Endothelial cell of umbilical vein (primary cell): ENCODE measurements at regions not wholly inside any gene's neighbourhood (a gene's known extent, or its start where the extent isn't known, plus 50 kb on each side); places are given as distances from the start of the nearest gene placed in this dataset.

ENCODE experiments used
- BruUV-seq: library from RNA; stranded (reverse); fragments of 400-500 nt; replicated peaks from 2 replicates; lab custom pipeline; 2021; lab: Mats Ljungman, UMichigan
- CTCF ChIA-PET: fragments of 300-600, 350-600 bp; sonication (Branson Sonifier 250); formaldehyde crosslinking; loops from one replicate; lab custom pipeline; 2021; ENCODE audit warnings: antibody characterized with exemption, inconsistent platforms; lab: Charles Lee
- POLR2A ChIA-PET: fragments of 300-600, 350-600 bp; sonication (Branson Sonifier 250); formaldehyde crosslinking; loops from one replicate; lab custom pipeline; 2021; ENCODE audit warnings: antibody characterized with exemption, inconsistent platforms; lab: Charles Lee
- DNase-seq: peaks from one replicate; pipeline ENCODE4 v3.0.0-alpha.2; 2011; ENCODE audit warnings: low read depth, low spot score
- FAIRE-seq: peaks from 2 replicates; lab custom pipeline; 2011; peaks lifted over from hg19 to GRCh38; lab: Jason Lieb, UNC
- H2AFZ ChIP-seq: 2 replicates; pipeline ENCODE4 v1.6.0; 2012; ENCODE audit warnings: low read depth, low read length, control low read depth, inconsistent platforms
- H3K27ac ChIP-seq: 2 replicates; pipeline ENCODE4 v1.5.1; 2011; ENCODE audit warnings: low read depth, mild to moderate bottlenecking, control low read depth, low read length, moderate library complexity; ENCODE audit not compliant: insufficient read depth
- H3K27me3 ChIP-seq, 2 experiments: 2 replicates each; pipeline versions ENCODE4 v1.6.0 to v1.6.1; 2011; ENCODE audit warnings: low read length in 2 of 2, mixed read lengths in 1 of 2; ENCODE audit not compliant: control insufficient read depth in 2 of 2, insufficient read depth in 2 of 2
- H3K36me3 ChIP-seq, 2 experiments: 2 replicates in 1 of 2; 3 replicates in 1 of 2; pipeline ENCODE4 v1.5.1; 2011; ENCODE audit warnings: low read length in 2 of 2, mild to moderate bottlenecking in 1 of 2, moderate library complexity in 1 of 2; ENCODE audit not compliant: control insufficient read depth in 2 of 2, insufficient read depth in 2 of 2; ENCODE audit errors: extremely low read depth in 1 of 2
- H3K4me1 ChIP-seq: 3 replicates; pipeline ENCODE4 v1.5.1; 2011; ENCODE audit warnings: mild to moderate bottlenecking, low read length; ENCODE audit not compliant: control insufficient read depth, insufficient read depth; ENCODE audit errors: extremely low read depth
- H3K4me2 ChIP-seq: 2 replicates; pipeline ENCODE4 v1.6.1; 2011; ENCODE audit warnings: low read length, control low read depth, mixed read lengths; ENCODE audit not compliant: insufficient read depth
- H3K4me3 ChIP-seq, 3 experiments: fragments of 200-600 bp in 1 of 3; sonication (generic), shearing (Covaris generic) in 1 of 3; replicated peaks in 1 of 3; 2 replicates each; pipeline ENCODE4 v1.5.1; 2011 to 2016; ENCODE audit warnings: control low read depth in 3 of 3, low read length in 3 of 3, mild to moderate bottlenecking in 2 of 3, inconsistent platforms in 1 of 3, low read depth in 1 of 3, moderate library complexity in 1 of 3; ENCODE audit not compliant: insufficient read depth in 1 of 3
- H3K79me2 ChIP-seq: 2 replicates; pipeline ENCODE4 v1.6.0; 2012; ENCODE audit warnings: low read length, inconsistent platforms; ENCODE audit not compliant: control insufficient read depth, insufficient read depth
- H3K9ac ChIP-seq: replicated peaks from 2 replicates; pipeline ENCODE3; 2011; ENCODE audit warnings: low read length, control low read depth; ENCODE audit not compliant: insufficient read depth; ENCODE audit errors: extremely low read depth
- H3K9me1 ChIP-seq: replicated peaks from 3 replicates; pipeline ENCODE4 v1.6.0; 2011; ENCODE audit warnings: mild to moderate bottlenecking, low read length; ENCODE audit not compliant: control insufficient read depth, insufficient read depth; ENCODE audit errors: extremely low read depth
- H3K9me3 ChIP-seq: replicated peaks from 2 replicates; pipeline ENCODE4 v1.5.1; 2012; ENCODE audit warnings: low read length, inconsistent platforms; ENCODE audit not compliant: control insufficient read depth, insufficient read depth
- H4K20me1 ChIP-seq: replicated peaks from 2 replicates; pipeline ENCODE3; 2011; ENCODE audit warnings: mild to moderate bottlenecking, low read length; ENCODE audit not compliant: control insufficient read depth, insufficient read depth; ENCODE audit errors: extremely low read depth
- CTCF ChIP-seq, 2 donors: IDR thresholded peaks; 1 replicate in 1 of 2; 2 replicates in 1 of 2; pipeline ENCODE4 v1.5.1; 2011; ENCODE audit warnings: low read length in 2 of 2, mild to moderate bottlenecking in 2 of 2, moderate library complexity in 2 of 2, control low read depth in 1 of 2, inconsistent platforms in 1 of 2, low read depth in 1 of 2; ENCODE audit not compliant: insufficient read depth in 1 of 2; ENCODE audit errors: extremely low read depth in 1 of 2
- EZH2 ChIP-seq: IDR thresholded peaks from 2 replicates; pipeline ENCODE4 v1.6.1; 2012; ENCODE audit warnings: borderline replicate concordance, low read depth, mild to moderate bottlenecking, moderate library complexity, low read length, inconsistent platforms; ENCODE audit not compliant: severe bottlenecking
- FOS ChIP-seq: IDR thresholded peaks from 2 replicates; pipeline ENCODE4 v1.6.1; 2011; ENCODE audit warnings: mild to moderate bottlenecking, low read length, moderate library complexity, borderline replicate concordance; ENCODE audit not compliant: insufficient read depth
- GATA2 ChIP-seq: IDR thresholded peaks from 2 replicates; pipeline ENCODE4 v1.7.0; 2011; ENCODE audit warnings: low read depth, mild to moderate bottlenecking, moderate library complexity, mixed read lengths, low read length; ENCODE audit not compliant: insufficient read length, insufficient read depth
- JUN ChIP-seq: IDR thresholded peaks from 2 replicates; pipeline ENCODE4 v1.6.1; 2011; ENCODE audit warnings: borderline replicate concordance, low read depth; ENCODE audit not compliant: insufficient read length, insufficient read depth
- MAX ChIP-seq: IDR thresholded peaks from 2 replicates; pipeline ENCODE4 v1.6.1; 2011; ENCODE audit not compliant: insufficient read depth, insufficient read length
- MYC ChIP-seq: IDR thresholded peaks from one replicate; pipeline ENCODE4 v1.6.1; 2011; ENCODE audit warnings: mild to moderate bottlenecking, low read depth, low read length
- POLR2A ChIP-seq: IDR thresholded peaks from 2 replicates; pipeline ENCODE4 v1.6.1; 2012; ENCODE audit warnings: low read depth, mild to moderate bottlenecking, control low read depth, low read length
- POLR2AphosphoS5 ChIP-seq: IDR thresholded peaks from 2 replicates; pipeline ENCODE4 v1.6.1; 2012; ENCODE audit warnings: low read depth, mild to moderate bottlenecking, control low read depth, low read length, moderate library complexity; ENCODE audit not compliant: insufficient read depth
- dilution Hi-C: fragments of 300-500 bp; cut with MboI; formaldehyde crosslinking; loops from one replicate; pipeline ENCODE4 v1.15.0; 2019; ENCODE audit warnings: low sequenced_read_pairs; ENCODE audit not compliant: extremely low pct_ligation_motif_present
- intact Hi-C: fragments of 100-400 bp; cut with micrococcal nuclease; formaldehyde crosslinking; loops from one replicate; pipeline ENCODE4 v1.10.0; 2022

GRCh38 chr5:99586878-99587277, 658.1 kb upstream of the CHD1 start:
- H3K9ac ChIP-seq: no peak overlapping the region
- H3K9me3 ChIP-seq: no peaks in the 10 kb centered on the region
- H3K9me1 ChIP-seq: no peaks in the 10 kb centered on the region
- no peaks in the 10 kb centered on the region for H3K4me1 ChIP-seq
- no peaks in the 10 kb centered on the region for H3K79me2 ChIP-seq
- intact Hi-C loops: no loop called here
- H3K27me3 ChIP-seq: no peaks in the 10 kb centered on the region
- H3K4me2 ChIP-seq: no peak overlapping the region
- no TSS peak for BruUV-seq
- DNase-seq (no peak), FAIRE-seq (no peak)
- CTCF ChIA-PET: interaction anchor here (1.0 kb wide), 1 partner anchor 9 kb away, joined by 3 read pairs; no protein-coding TSS in a partner anchor
- dilution Hi-C loops: no loop called here
- POLR2A ChIA-PET: no interaction called here
- H3K4me3 ChIP-seq: no peak overlapping the region
- no peak overlapping the region for H2AFZ ChIP-seq
- no peaks in the 10 kb centered on the region for H4K20me1 ChIP-seq
- no peaks in the 10 kb centered on the region for H3K36me3 ChIP-seq
- no peak overlapping the region for H3K27ac ChIP-seq
- no peak for TF ChIP-seq MYC
- TF ChIP-seq EZH2: no peak
- no peak for TF ChIP-seq GATA2
- TF ChIP-seq POLR2A: no peak
- TF ChIP-seq MAX: no peak
- no peak for TF ChIP-seq JUN
- no peak for TF ChIP-seq POLR2AphosphoS5
- no peak for TF ChIP-seq FOS
- no peak for TF ChIP-seq CTCF (IDR thresholded peaks at IDR 0.05; ENCODE audit: extremely low read depth in 1 of 2, insufficient read depth in 1 of 2, low read depth in 1 of 2, low read length in 2 of 2)
